ENCODE measurements at regions not wholly inside any gene's neighbourhood (a gene's known extent, or its start where the extent isn't known, plus 50 kb on each side); places are given as distances from the start of the nearest gene placed in this dataset.

DNA sequence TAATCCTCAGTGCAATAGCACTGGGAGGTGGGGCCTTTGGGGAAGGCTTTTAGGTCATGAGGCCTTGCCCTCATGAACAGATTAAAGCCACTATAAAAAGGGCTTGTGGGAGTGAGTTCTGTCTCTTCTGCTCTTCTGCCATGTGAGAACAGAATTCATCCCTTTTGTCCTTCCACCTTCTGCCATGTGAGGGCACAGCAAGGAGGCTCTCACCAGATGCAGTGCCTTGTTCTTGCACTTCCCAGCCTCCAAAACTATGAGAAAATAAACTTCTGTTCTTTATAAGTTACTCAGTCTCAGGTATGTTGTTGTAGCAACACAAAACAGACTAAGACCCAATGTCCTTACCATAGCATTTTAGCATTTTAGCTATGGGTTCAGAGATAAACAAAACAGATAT is 81.7 kb upstream of the CPLX2 start:
- intact Hi-C loops (cut with DNase I; ENCODE audit: low total_unique reads) = no loop called here
- H3K36me3 ChIP-seq = no peaks in the 10 kb centered on the region
- peaks cover 0 to 35% of the 10 kb centered on the region in 2 donors for H3K27me3 ChIP-seq
- no peak for DNase-seq (ENCODE audit: low spot score in 2 of 2)
- H3K27ac ChIP-seq = no peak overlapping the region
- no peaks in the 10 kb centered on the region for H3K9me3 ChIP-seq
- H3K4me3 ChIP-seq = no peak overlapping the region
- TF ChIP-seq POLR2AphosphoS5 (IDR thresholded peaks at IDR 0.05) (no peak), POLR2A (IDR thresholded peaks at IDR 0.05) (no peak)
- TF ChIP-seq, protein P1, sequence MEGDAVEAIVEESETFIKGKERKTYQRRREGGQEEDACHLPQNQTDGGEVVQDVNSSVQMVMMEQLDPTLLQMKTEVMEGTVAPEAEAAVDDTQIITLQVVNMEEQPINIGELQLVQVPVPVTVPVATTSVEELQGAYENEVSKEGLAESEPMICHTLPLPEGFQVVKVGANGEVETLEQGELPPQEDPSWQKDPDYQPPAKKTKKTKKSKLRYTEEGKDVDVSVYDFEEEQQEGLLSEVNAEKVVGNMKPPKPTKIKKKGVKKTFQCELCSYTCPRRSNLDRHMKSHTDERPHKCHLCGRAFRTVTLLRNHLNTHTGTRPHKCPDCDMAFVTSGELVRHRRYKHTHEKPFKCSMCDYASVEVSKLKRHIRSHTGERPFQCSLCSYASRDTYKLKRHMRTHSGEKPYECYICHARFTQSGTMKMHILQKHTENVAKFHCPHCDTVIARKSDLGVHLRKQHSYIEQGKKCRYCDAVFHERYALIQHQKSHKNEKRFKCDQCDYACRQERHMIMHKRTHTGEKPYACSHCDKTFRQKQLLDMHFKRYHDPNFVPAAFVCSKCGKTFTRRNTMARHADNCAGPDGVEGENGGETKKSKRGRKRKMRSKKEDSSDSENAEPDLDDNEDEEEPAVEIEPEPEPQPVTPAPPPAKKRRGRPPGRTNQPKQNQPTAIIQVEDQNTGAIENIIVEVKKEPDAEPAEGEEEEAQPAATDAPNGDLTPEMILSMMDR (IDR thresholded peaks at IDR 0.05) = no peak
- H3K4me1 ChIP-seq = no peaks in the 10 kb centered on the region

DNA sequence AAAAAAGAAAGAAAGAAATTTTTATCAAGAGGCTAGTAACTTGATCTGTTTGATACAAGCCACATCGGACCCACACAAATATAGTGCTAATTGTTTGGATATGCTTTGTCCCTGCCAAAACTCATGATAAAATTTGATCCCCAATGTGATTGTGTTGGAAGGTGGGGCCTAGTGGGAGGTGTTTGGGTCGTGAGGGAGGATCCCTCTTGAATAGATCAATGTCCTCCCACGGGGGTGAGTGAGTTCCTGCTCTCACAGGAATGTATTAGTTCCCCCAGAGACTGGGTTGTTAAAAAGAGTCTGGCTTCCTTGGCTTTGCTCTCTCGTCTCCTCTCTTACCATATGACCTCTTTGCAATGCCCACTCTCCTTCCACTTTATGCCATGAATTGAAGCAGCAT is 80.6 kb upstream of the CPLX2 start:
- H3K9me3 ChIP-seq = no peaks in the 10 kb centered on the region
- intact Hi-C loops (cut with DNase I; ENCODE audit: low total_unique reads) = no loop called here
- H3K36me3 ChIP-seq = no peaks in the 10 kb centered on the region
- TF ChIP-seq POLR2AphosphoS5 (IDR thresholded peaks at IDR 0.05) (no peak), POLR2A (IDR thresholded peaks at IDR 0.05) (no peak)
- TF ChIP-seq, protein P1 (IDR thresholded peaks at IDR 0.05) = no peak
- H3K4me1 ChIP-seq = no peaks in the 10 kb centered on the region
- peaks cover 0 to 37% of the 10 kb centered on the region in 2 donors for H3K27me3 ChIP-seq
- DNase-seq (ENCODE audit: low spot score in 2 of 2) = no peak
- H3K27ac ChIP-seq = no peak overlapping the region
- no peak overlapping the region for H3K4me3 ChIP-seq

DNA sequence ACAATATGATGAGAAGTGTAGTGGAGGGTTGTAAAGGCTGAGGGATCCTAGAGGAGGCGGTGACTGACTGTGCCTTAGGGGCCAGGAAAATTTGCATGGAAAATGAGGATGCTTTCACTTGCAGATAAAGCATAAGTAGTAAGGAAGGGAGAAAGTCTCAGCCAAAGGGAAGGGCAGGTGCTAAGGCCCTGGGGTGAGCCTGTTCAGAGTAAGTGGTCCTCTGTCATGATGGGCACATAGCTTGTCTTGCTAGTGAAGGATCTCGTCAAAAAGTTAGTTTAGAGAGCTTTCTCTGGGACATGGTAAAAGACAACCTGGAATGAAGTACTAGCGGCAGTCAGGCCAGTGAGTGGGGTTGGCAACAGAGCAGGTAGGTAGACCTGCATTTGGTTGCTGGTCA is 75.4 kb upstream of the CPLX2 start:
- DNase-seq (ENCODE audit: low spot score in 2 of 2) = no peak
- Histone ChIP-seq H3K9me3 (no peaks in the 10 kb centered on the region), H3K27me3 (peaks cover 0 to 42% of the 10 kb centered on the region in 2 donors), H3K36me3 (no peaks in the 10 kb centered on the region), H3K27ac (no peak overlapping the region), H3K4me1 (peaks cover 0 to 9% of the 10 kb centered on the region in 2 donors), H3K4me3 (no peak overlapping the region)
- TF ChIP-seq, protein P1 (IDR thresholded peaks at IDR 0.05) = no peak
- TF ChIP-seq POLR2AphosphoS5 (IDR thresholded peaks at IDR 0.05) (no peak), POLR2A (IDR thresholded peaks at IDR 0.05) (no peak)
- intact Hi-C loops (cut with DNase I; ENCODE audit: low total_unique reads) = no loop called here

DNA sequence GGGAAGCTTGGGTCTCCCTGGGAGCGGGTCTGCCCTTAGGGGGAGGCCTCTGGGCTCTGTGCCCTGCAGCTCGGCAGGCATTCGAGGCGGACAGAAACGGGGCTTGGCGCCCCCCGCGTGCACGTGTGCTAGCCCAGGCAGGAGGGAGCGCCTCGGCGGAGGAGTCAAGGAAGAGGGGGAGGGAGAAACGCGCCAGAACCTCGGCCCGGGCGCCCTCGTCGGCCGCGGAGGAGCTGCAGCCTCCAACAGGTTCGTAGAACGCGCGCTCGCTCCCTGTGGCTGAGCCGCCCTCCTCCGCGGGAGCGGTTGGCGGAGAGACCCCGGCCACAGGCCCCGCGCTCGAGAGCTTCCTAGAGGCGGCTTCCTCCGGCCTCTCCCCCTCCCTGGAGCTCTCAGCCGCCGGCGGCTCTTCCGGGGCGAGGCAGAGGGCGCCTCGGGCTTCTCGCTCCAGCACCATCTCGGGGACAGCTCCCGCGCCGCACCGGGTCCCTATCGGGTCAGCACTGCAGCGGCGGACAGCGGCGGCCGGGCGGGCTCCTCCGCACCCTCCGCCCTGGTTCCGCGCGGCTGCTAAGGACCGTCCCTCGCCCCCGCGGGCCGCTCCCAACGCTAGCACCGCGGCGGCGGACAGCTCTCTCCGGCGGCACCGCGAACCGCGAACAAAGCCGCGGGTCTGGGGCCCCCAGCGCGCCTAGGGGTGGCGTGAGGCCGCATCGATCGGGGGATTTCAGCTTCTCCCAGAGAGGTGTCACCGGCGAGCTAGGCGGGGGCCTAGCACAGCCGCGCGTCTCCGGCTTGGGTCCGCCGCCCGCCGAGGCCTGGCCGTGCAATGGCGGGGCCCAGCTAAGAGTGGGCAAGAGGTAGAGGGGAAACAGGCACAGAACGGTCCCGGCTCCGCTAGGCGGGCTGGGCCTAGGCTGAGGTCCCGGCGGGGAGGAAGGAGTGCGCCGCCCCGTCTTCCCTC is 74.6 kb upstream of the CPLX2 start:
- Histone ChIP-seq H3K27me3 (peaks cover 0 to 44% of the 10 kb centered on the region in 2 donors), H3K36me3 (no peaks in the 10 kb centered on the region), H3K4me1 (peaks cover 0 to 9% of the 10 kb centered on the region in 2 donors), H3K9me3 (no peaks in the 10 kb centered on the region), H3K27ac (no peak overlapping the region), H3K4me3 (peak overlapping the region in 2 of 3 donors; percentile 9 to 50)
- intact Hi-C loops (cut with DNase I; ENCODE audit: low total_unique reads) = no loop called here
- TF ChIP-seq POLR2AphosphoS5 (IDR thresholded peaks at IDR 0.05) (peak in 1 of 3 donors; percentile 24), POLR2A (IDR thresholded peaks at IDR 0.05) (no peak)
- peak; percentile 31 to 70 for DNase-seq (ENCODE audit: low spot score in 2 of 2)

DNA sequence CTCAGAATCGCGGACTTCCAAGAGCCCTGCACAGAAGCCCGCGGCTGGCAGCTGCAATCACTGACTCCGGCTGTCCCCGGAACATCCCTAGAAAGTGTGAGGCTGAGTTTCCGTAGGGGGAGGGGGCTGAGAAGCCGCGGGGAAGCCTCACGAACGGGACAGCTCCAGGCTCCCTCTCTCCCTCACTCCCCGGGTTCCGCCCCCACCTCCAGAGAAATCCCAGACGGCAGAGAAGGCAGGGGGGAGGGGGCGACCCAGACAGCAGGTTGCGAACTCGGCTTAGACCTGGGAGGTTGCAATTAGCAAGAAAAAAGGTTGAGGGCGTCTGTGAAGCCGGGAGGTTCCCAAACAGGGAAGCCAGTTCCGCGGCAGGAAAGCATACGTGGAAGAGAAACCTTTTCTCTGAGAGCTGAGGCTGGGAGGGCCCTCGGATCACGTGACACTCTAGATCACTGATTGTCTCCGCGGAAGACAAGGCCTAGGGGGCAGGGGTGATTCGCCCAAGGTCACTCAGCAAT is 73.8 kb upstream of the CPLX2 start:
- Histone ChIP-seq H3K27me3 (peaks cover 0 to 48% of the 10 kb centered on the region in 2 donors), H3K4me3 (peak overlapping the region in 1 of 3 donors; percentile 50)
- intact Hi-C loops (cut with DNase I; ENCODE audit: low total_unique reads) = no loop called here

More for the DNA sequence above, 73.8 kb upstream of the CPLX2 start:
- TF ChIP-seq, protein P1 (IDR thresholded peaks at IDR 0.05) = no peak
- no peak for TF ChIP-seq POLR2A (IDR thresholded peaks at IDR 0.05)
- TF ChIP-seq POLR2AphosphoS5 (IDR thresholded peaks at IDR 0.05) = no peak
- Histone ChIP-seq H3K27ac (no peak overlapping the region), H3K9me3 (no peaks in the 10 kb centered on the region), H3K36me3 (no peaks in the 10 kb centered on the region), H3K4me1 (peaks cover 0 to 9% of the 10 kb centered on the region in 2 donors)
- no peak for DNase-seq (ENCODE audit: low spot score in 2 of 2)

Measured in breast epithelium (tissue), 4 donors.